Endodermal cell (in vitro differentiated cells): ENCODE measurements at regions not wholly inside any gene's neighbourhood (a gene's known extent, or its start where the extent isn't known, plus 50 kb on each side); places are given as distances from the start of the nearest gene placed in this dataset.

Experiments
- DNase-seq: peaks from one replicate; pipeline ENCODE4 v3.0.0-alpha.2; 2017
- H3K27ac ChIP-seq: 2 replicates; pipeline ENCODE4 v1.5.1; 2013; ENCODE audit warnings: mild to moderate bottlenecking, low read depth, low read length, moderate library complexity
- H3K27me3 ChIP-seq: 2 replicates; pipeline ENCODE4 v1.6.1; 2013; ENCODE audit warnings: mild to moderate bottlenecking, low read length, moderate library complexity; ENCODE audit not compliant: insufficient read depth, control insufficient read depth, poor library complexity, severe bottlenecking
- H3K36me3 ChIP-seq: 2 replicates; pipeline ENCODE4 v1.7.0; 2013; ENCODE audit warnings: mild to moderate bottlenecking, low read length, moderate library complexity; ENCODE audit not compliant: control insufficient read depth, insufficient read depth
- H3K4me1 ChIP-seq: one replicate; pipeline ENCODE4 v1.7.0; 2013; ENCODE audit warnings: low read length; ENCODE audit not compliant: control insufficient read depth, insufficient read depth
- H3K4me3 ChIP-seq: 2 replicates; pipeline ENCODE4 v1.5.1; 2013; ENCODE audit warnings: mild to moderate bottlenecking, low read length, moderate library complexity
- H3K9ac ChIP-seq: 2 replicates; pipeline ENCODE4 v1.6.1; 2013; ENCODE audit warnings: mild to moderate bottlenecking, low read length, moderate library complexity; ENCODE audit not compliant: poor library complexity, severe bottlenecking; ENCODE audit errors: extremely low read depth
- H3K9me3 ChIP-seq: 2 replicates; pipeline ENCODE4 v1.6.1; 2013; ENCODE audit warnings: mild to moderate bottlenecking, low read length, moderate library complexity; ENCODE audit not compliant: control insufficient read depth
- H3K27ac Mint-ChIP-seq: 2 replicates; pipeline ENCODE4 v1.8.0; 2020; ENCODE audit warnings: mixed read lengths
- H3K27me3 Mint-ChIP-seq: 2 replicates; pipeline ENCODE4 v1.8.0; 2021; ENCODE audit warnings: mild to moderate bottlenecking, mixed read lengths; ENCODE audit not compliant: insufficient read depth
- H3K36me3 Mint-ChIP-seq: 2 replicates; pipeline ENCODE4 v1.8.0; 2020; ENCODE audit warnings: low read depth, mixed read lengths
- H3K4me1 Mint-ChIP-seq: 2 replicates; pipeline ENCODE4 v1.8.0; 2020; ENCODE audit warnings: mixed read lengths
- H3K4me3 Mint-ChIP-seq: 2 replicates; pipeline ENCODE4 v1.8.0; 2020; ENCODE audit warnings: mild to moderate bottlenecking, moderate library complexity, mixed read lengths
- H3K9me3 Mint-ChIP-seq: 2 replicates; pipeline ENCODE4 v1.8.0; 2020; ENCODE audit warnings: mild to moderate bottlenecking, mixed read lengths
- CTCF ChIP-seq: fragments of 200-600 bp; sonication (generic); conservative IDR thresholded peaks from 2 replicates; pipeline ENCODE4 v1.5.0; 2021; ENCODE audit warnings: antibody characterized with exemption, mild to moderate bottlenecking
- WGBS, 2 experiments: methylation state at CpG; one replicate each; pipeline versions ENCODE4 v1.1.5 to v1.1.7; 2013; ENCODE audit warnings: missing lambda C conversion rate in 2 of 2, mixed read lengths in 1 of 2; ENCODE audit not compliant: insufficient coverage in 1 of 2, insufficient read length in 1 of 2; 5-methylcytosine and 5-hydroxymethylcytosine counted together

GRCh38 chr1:185561629-185562028 is 172.6 kb upstream of the HMCN1 start:
- no peaks in the 10 kb centered on the region for H3K36me3 Mint-ChIP-seq
- WGBS, 2 experiments = 90 to 92% methylated on average over 2 to 4 of the region's 4 CpGs
- H3K36me3 ChIP-seq = no peaks in the 10 kb centered on the region
- TF ChIP-seq CTCF = no peak
- no peak overlapping the region for H3K27ac ChIP-seq
- no peaks in the 10 kb centered on the region for H3K9me3 Mint-ChIP-seq
- H3K4me3 Mint-ChIP-seq = no peak overlapping the region
- no peak for DNase-seq
- H3K9me3 ChIP-seq = no peaks in the 10 kb centered on the region
- no peak overlapping the region for H3K4me3 ChIP-seq
- no peaks in the 10 kb centered on the region for H3K27me3 Mint-ChIP-seq
- no peaks in the 10 kb centered on the region for H3K4me1 ChIP-seq
- no peak overlapping the region for H3K27ac Mint-ChIP-seq
- no peaks in the 10 kb centered on the region for H3K27me3 ChIP-seq
- H3K4me1 Mint-ChIP-seq = peaks cover 5% of the 10 kb centered on the region
- H3K9ac ChIP-seq = no peak overlapping the region

GRCh38 chr1:185560760-185561159 is 173.4 kb upstream of the HMCN1 start:
- DNase-seq = no peak
- no peak overlapping the region for H3K27ac Mint-ChIP-seq
- 88 to 92% methylated on average over 1 to 4 of the region's 4 CpGs for WGBS, 2 experiments
- H3K36me3 Mint-ChIP-seq = no peaks in the 10 kb centered on the region
- no peaks in the 10 kb centered on the region for H3K36me3 ChIP-seq
- H3K4me1 Mint-ChIP-seq = peaks cover 3% of the 10 kb centered on the region
- H3K27me3 ChIP-seq = no peaks in the 10 kb centered on the region
- no peaks in the 10 kb centered on the region for H3K9me3 Mint-ChIP-seq
- no peaks in the 10 kb centered on the region for H3K27me3 Mint-ChIP-seq
- no peak overlapping the region for H3K27ac ChIP-seq
- no peak overlapping the region for H3K9ac ChIP-seq
- H3K4me3 ChIP-seq = no peak overlapping the region
- TF ChIP-seq CTCF = no peak
- H3K9me3 ChIP-seq = no peaks in the 10 kb centered on the region
- H3K4me3 Mint-ChIP-seq = no peak overlapping the region
- no peaks in the 10 kb centered on the region for H3K4me1 ChIP-seq

GRCh38 chr1:185559684-185560331 is 174.4 kb upstream of the HMCN1 start:
- Histone ChIP-seq H3K9me3 (no peaks in the 10 kb centered on the region), H3K27ac (no peak overlapping the region), H3K36me3 (no peaks in the 10 kb centered on the region), H3K9ac (no peak overlapping the region), H3K4me3 (no peak overlapping the region), H3K27me3 (no peaks in the 10 kb centered on the region), H3K4me1 (no peaks in the 10 kb centered on the region)
- Mint-ChIP-seq H3K4me3 (no peak overlapping the region), H3K36me3 (no peaks in the 10 kb centered on the region), H3K9me3 (no peaks in the 10 kb centered on the region), H3K27me3 (no peaks in the 10 kb centered on the region), H3K4me1 (peaks cover 3% of the 10 kb centered on the region), H3K27ac (no peak overlapping the region)
- peak; percentile 83 for DNase-seq
- WGBS, 2 experiments = 87 to 90% methylated on average over 1 to 3 of the region's 3 CpGs
- TF ChIP-seq CTCF = peak; percentile 83
